H9 (cell line): ENCODE measurements at regions not wholly inside any gene's neighbourhood (a gene's known extent, or its start where the extent isn't known, plus 50 kb on each side); places are given as distances from the start of the nearest gene placed in this dataset.

Experiments
- DNase-seq: peaks from one replicate; pipeline ENCODE4 v3.0.0-alpha.2; 2017
- H2AFZ ChIP-seq: one replicate; pipeline ENCODE4 v1.6.1; 2013; ENCODE audit warnings: mild to moderate bottlenecking, low read length, control low read depth, moderate library complexity
- H2AK5ac ChIP-seq: 2 replicates; pipeline ENCODE4 v1.6.1; 2013; ENCODE audit warnings: low read length, control low read depth, mixed read lengths; ENCODE audit not compliant: insufficient read length
- H2BK120ac ChIP-seq: one replicate; pipeline ENCODE4 v1.6.1; 2013; ENCODE audit warnings: low read depth, mild to moderate bottlenecking, low read length, control low read depth, inconsistent platforms; ENCODE audit not compliant: poor library complexity, severe bottlenecking
- H2BK12ac ChIP-seq: 2 replicates; pipeline ENCODE4 v1.6.1; 2013; ENCODE audit warnings: low read length, control low read depth, mixed read lengths, low read depth; ENCODE audit not compliant: insufficient read length
- H2BK15ac ChIP-seq: 2 replicates; pipeline ENCODE4 v1.6.1; 2013; ENCODE audit warnings: low read depth, low read length, control low read depth
- H2BK20ac ChIP-seq: one replicate; pipeline ENCODE4 v1.6.1; 2013; ENCODE audit warnings: low read depth, mild to moderate bottlenecking, low read length, control low read depth, inconsistent platforms; ENCODE audit not compliant: poor library complexity, severe bottlenecking
- H2BK5ac ChIP-seq: 2 replicates; pipeline ENCODE4 v1.6.1; 2013; ENCODE audit warnings: low read length, control low read depth, mixed read lengths; ENCODE audit not compliant: insufficient read length
- H3K14ac ChIP-seq: 2 replicates; pipeline ENCODE4 v1.6.1; 2013; ENCODE audit warnings: low read length, control low read depth; ENCODE audit not compliant: insufficient read depth
- H3K18ac ChIP-seq: 2 replicates; pipeline ENCODE4 v1.6.1; 2013; ENCODE audit warnings: low read depth, mild to moderate bottlenecking, mixed read lengths, low read length, control low read depth; ENCODE audit not compliant: insufficient read length
- H3K23ac ChIP-seq: 2 replicates; pipeline ENCODE4 v1.6.1; 2013; ENCODE audit warnings: low read length, control low read depth, mixed read lengths, low read depth; ENCODE audit not compliant: insufficient read length
- H3K23me2 ChIP-seq: 2 replicates; pipeline ENCODE4 v1.6.1; 2013; ENCODE audit warnings: low read depth, mild to moderate bottlenecking, mixed read lengths, low read length, control low read depth; ENCODE audit not compliant: insufficient read length, poor library complexity, severe bottlenecking
- H3K27ac ChIP-seq: 2 replicates; pipeline ENCODE4 v1.5.1; 2013; ENCODE audit warnings: low read length, control low read depth, mixed read lengths, low read depth; ENCODE audit not compliant: insufficient read length
- H3K27me3 ChIP-seq: 2 replicates; pipeline ENCODE4 v1.6.1; 2013; ENCODE audit warnings: low read length, control low read depth, inconsistent platforms; ENCODE audit not compliant: insufficient read depth
- H3K4ac ChIP-seq: 2 replicates; pipeline ENCODE4 v1.6.1; 2013; ENCODE audit warnings: low read depth, mild to moderate bottlenecking, control low read depth, inconsistent platforms, low read length, moderate library complexity
- H3K4me1 ChIP-seq: 2 replicates; pipeline ENCODE4 v1.6.1; 2013; ENCODE audit warnings: low read length, control low read depth, inconsistent platforms; ENCODE audit not compliant: insufficient read depth
- H3K4me2 ChIP-seq: 2 replicates; pipeline ENCODE4 v1.6.1; 2013; ENCODE audit warnings: low read length, control low read depth, mixed read lengths; ENCODE audit not compliant: insufficient read length, insufficient read depth
- H3K56ac ChIP-seq: 2 replicates; pipeline ENCODE4 v1.6.1; 2013; ENCODE audit warnings: low read depth, mild to moderate bottlenecking, mixed read lengths, low read length, control low read depth; ENCODE audit not compliant: insufficient read length
- H3K79me1 ChIP-seq: 2 replicates; pipeline ENCODE4 v1.6.1; 2013; ENCODE audit warnings: low read depth, mild to moderate bottlenecking, moderate library complexity, low read length, control low read depth, inconsistent platforms; ENCODE audit not compliant: insufficient read depth, poor library complexity, severe bottlenecking
- H3K79me2 ChIP-seq: 2 replicates; pipeline ENCODE4 v1.6.1; 2013; ENCODE audit warnings: low read length, control low read depth, inconsistent platforms; ENCODE audit not compliant: insufficient read depth
- H3K9ac ChIP-seq: 2 replicates; pipeline ENCODE4 v1.6.1; 2013; ENCODE audit warnings: low read length, control low read depth, mixed read lengths; ENCODE audit not compliant: insufficient read length; ENCODE audit errors: extremely low read depth
- H3K9me3 ChIP-seq: one replicate; pipeline ENCODE4 v1.6.1; 2013; ENCODE audit warnings: low read depth, low read length, inconsistent platforms; ENCODE audit not compliant: control insufficient read depth
- H3T11ph ChIP-seq: one replicate; pipeline ENCODE4 v1.6.1; 2013; ENCODE audit warnings: mild to moderate bottlenecking, low read length, control low read depth, inconsistent platforms
- H4K20me1 ChIP-seq: one replicate; pipeline ENCODE4 v1.6.1; 2013; ENCODE audit not compliant: control insufficient read depth, insufficient read length, insufficient read depth
- H4K5ac ChIP-seq: 2 replicates; pipeline ENCODE4 v1.6.1; 2013; ENCODE audit warnings: low read depth, mild to moderate bottlenecking, mixed read lengths, low read length, control low read depth; ENCODE audit not compliant: insufficient read length
- H4K8ac ChIP-seq: replicated peaks from 2 replicates; pipeline ENCODE4 v1.6.1; 2013; ENCODE audit warnings: low read length, control low read depth, mixed read lengths, low read depth; ENCODE audit not compliant: insufficient read length
- H4K91ac ChIP-seq: 2 replicates; pipeline ENCODE4 v1.6.1; 2013; ENCODE audit warnings: low read depth, mild to moderate bottlenecking, moderate library complexity, mixed read lengths, low read length, control low read depth; ENCODE audit not compliant: insufficient read length
- H3K27ac Mint-ChIP-seq, 3 experiments: 2 replicates in 2 of 3; 3 replicates in 1 of 3; pipeline ENCODE4 v1.8.0; 2020 to 2021; ENCODE audit warnings: mixed read lengths in 3 of 3, mild to moderate bottlenecking in 1 of 3, moderate library complexity in 1 of 3
- H3K27me3 Mint-ChIP-seq: 2 replicates; pipeline ENCODE4 v1.8.0; 2021; ENCODE audit warnings: low read depth, mild to moderate bottlenecking, moderate library complexity, mixed read lengths
- H3K36me3 Mint-ChIP-seq, 3 experiments: 2 replicates in 2 of 3; 3 replicates in 1 of 3; pipeline ENCODE4 v1.8.0; 2020 to 2021; ENCODE audit warnings: low read depth in 3 of 3, mixed read lengths in 3 of 3; ENCODE audit not compliant: insufficient read depth in 1 of 3
- H3K4me1 Mint-ChIP-seq, 2 experiments: 2 replicates each; pipeline ENCODE4 v1.8.0; 2020; ENCODE audit warnings: mixed read lengths in 2 of 2
- H3K4me3 Mint-ChIP-seq, 2 experiments: 2 replicates in 1 of 2; 3 replicates in 1 of 2; pipeline ENCODE4 v1.8.0; 2020 to 2021; ENCODE audit warnings: mild to moderate bottlenecking in 2 of 2, mixed read lengths in 2 of 2, moderate library complexity in 1 of 2
- H3K9me3 Mint-ChIP-seq, 2 experiments: 2 replicates in 1 of 2; 3 replicates in 1 of 2; pipeline ENCODE4 v1.8.0; 2020; ENCODE audit warnings: mild to moderate bottlenecking in 2 of 2, mixed read lengths in 2 of 2, moderate library complexity in 1 of 2
- WGBS: extraction: QIAGEN DNeasy Blood & Tissue Kit; methylation state at CpG from one replicate; pipeline ENCODE4 v1.1.7; 2013; ENCODE audit warnings: missing lambda C conversion rate, low lambda C conversion rate, mixed read lengths; ENCODE audit not compliant: insufficient read length; ENCODE audit errors: extremely low coverage; 5-methylcytosine and 5-hydroxymethylcytosine counted together
- TF ChIP-seq, protein P1 (sequence below): fragments of 200-600 bp; sonication (generic); conservative IDR thresholded peaks from 3 replicates; pipeline ENCODE4 v1.8.0; 2021; ENCODE audit warnings: antibody characterized with exemption, mild to moderate bottlenecking

DNA sequence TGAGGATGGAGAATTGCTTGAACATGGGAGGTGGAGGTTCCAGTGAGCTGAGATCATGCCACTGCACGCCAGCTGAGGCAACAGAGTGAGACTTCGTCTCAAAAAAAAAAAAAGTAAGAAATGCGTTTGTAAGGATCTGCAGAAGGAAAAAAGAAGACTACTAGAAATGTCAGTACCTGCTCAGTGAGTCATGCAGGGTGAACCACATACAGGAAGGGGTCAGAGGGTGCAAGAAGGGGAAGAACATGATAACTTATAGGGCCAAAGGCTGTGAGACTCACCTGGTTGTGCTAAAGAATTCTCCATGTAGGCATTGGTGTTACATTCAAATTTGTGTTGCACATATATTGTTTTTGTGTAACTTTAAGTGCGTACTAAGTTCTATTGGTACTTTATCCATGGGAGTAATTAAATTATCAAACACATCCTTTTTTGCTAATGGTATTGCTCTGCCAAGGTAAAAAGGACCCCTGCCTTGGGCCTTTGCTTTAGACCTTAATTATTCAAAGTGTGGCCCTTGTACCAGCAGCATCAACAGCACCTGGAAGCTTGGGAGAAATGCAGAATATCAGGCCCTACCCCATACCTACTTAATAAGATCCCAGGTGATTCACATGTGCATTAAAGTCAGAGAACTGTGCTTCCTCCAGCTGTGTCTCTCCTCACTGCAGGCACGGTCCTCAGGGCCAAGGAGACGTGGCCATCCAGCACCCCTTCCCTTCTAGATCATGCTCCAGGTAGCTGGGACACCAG, 96.4 kb upstream of the PPP2R5A start:
- WGBS, result no CpG with 5 or more reads among the region's 6 CpGs
- no peak overlapping the region for H3K4me2 ChIP-seq
- no peaks in the 10 kb centered on the region for H3K9me3 ChIP-seq
- no peaks in the 10 kb centered on the region for H3K79me1 ChIP-seq
- peaks cover 0 to 4% of the 10 kb centered on the region in 2 experiments; a peak in 1 of 5 replicates for H3K9me3 Mint-ChIP-seq
- H3K4me1 Mint-ChIP-seq, result no peaks in the 10 kb centered on the region
- no peak overlapping the region for H3K23ac ChIP-seq
- H3K4me3 Mint-ChIP-seq, result no peak overlapping the region
- H3K27ac ChIP-seq, result no peak overlapping the region
- no peak overlapping the region for H3K56ac ChIP-seq
- H4K20me1 ChIP-seq, result no peaks in the 10 kb centered on the region
- no peak overlapping the region for H3K4ac ChIP-seq
- H3K27ac Mint-ChIP-seq, result no peak overlapping the region
- DNase-seq, result no peak
- no peak overlapping the region for H2AK5ac ChIP-seq
- no peaks in the 10 kb centered on the region for H3K27me3 ChIP-seq
- no peak overlapping the region for H2BK5ac ChIP-seq
- TF ChIP-seq, protein P1, sequence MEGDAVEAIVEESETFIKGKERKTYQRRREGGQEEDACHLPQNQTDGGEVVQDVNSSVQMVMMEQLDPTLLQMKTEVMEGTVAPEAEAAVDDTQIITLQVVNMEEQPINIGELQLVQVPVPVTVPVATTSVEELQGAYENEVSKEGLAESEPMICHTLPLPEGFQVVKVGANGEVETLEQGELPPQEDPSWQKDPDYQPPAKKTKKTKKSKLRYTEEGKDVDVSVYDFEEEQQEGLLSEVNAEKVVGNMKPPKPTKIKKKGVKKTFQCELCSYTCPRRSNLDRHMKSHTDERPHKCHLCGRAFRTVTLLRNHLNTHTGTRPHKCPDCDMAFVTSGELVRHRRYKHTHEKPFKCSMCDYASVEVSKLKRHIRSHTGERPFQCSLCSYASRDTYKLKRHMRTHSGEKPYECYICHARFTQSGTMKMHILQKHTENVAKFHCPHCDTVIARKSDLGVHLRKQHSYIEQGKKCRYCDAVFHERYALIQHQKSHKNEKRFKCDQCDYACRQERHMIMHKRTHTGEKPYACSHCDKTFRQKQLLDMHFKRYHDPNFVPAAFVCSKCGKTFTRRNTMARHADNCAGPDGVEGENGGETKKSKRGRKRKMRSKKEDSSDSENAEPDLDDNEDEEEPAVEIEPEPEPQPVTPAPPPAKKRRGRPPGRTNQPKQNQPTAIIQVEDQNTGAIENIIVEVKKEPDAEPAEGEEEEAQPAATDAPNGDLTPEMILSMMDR, result no peak
- H4K5ac ChIP-seq, result no peak overlapping the region
- H3T11ph ChIP-seq, result no peak overlapping the region
- H3K36me3 Mint-ChIP-seq, result peaks cover 0 to 4% (median 0%) of the 10 kb centered on the region in 3 experiments; a peak in 2 of 7 replicates
- H3K27me3 Mint-ChIP-seq, result no peaks in the 10 kb centered on the region
- no peaks in the 10 kb centered on the region for H3K79me2 ChIP-seq
- H2AFZ ChIP-seq, result no peak overlapping the region
- H4K91ac ChIP-seq, result no peak overlapping the region
- no peak overlapping the region for H4K8ac ChIP-seq
- H3K9ac ChIP-seq, result no peak overlapping the region
- H2BK120ac ChIP-seq, result no peak overlapping the region
- no peaks in the 10 kb centered on the region for H3K23me2 ChIP-seq
- H3K18ac ChIP-seq, result no peak overlapping the region
- no peak overlapping the region for H2BK20ac ChIP-seq
- no peaks in the 10 kb centered on the region for H3K4me1 ChIP-seq
- H2BK15ac ChIP-seq, result no peak overlapping the region
- no peak overlapping the region for H3K14ac ChIP-seq
- no peak overlapping the region for H2BK12ac ChIP-seq
